Adrenal gland (tissue), 5 donors: ENCODE measurements at regions not wholly inside any gene's neighbourhood (a gene's known extent, or its start where the extent isn't known, plus 50 kb on each side); places are given as distances from the start of the nearest gene placed in this dataset.

Source experiments
- CTCF ChIP-seq, 6 experiments: fragments of 450-650 bp in 4 of 6; fragments of 200-600 bp in 2 of 6; sonication (generic) in 1 of 6; IDR thresholded peaks; 1 replicate in 5 of 6; 2 replicates in 1 of 6; pipeline versions ENCODE4 v1.5.1 to v1.8.0; 2016 to 2021; ENCODE audit warnings: antibody characterized with exemption in 6 of 6, mild to moderate bottlenecking in 2 of 6, moderate library complexity in 1 of 6
- POLR2A ChIP-seq, 2 donors: fragments of 450-650 bp; IDR thresholded peaks; one replicate each; pipeline ENCODE4 v1.6.1; 2017; ENCODE audit warnings: antibody characterized with exemption in 2 of 2, mild to moderate bottlenecking in 2 of 2, moderate library complexity in 1 of 2
- donor health status: DM: no; HTN: no; CAD: no.

GRCh38 chr7:138254444-138254843 is 178.2 kb downstream of the AKR1D1 start:
- TF ChIP-seq CTCF (IDR thresholded peaks at IDR 0.05) (no peak), POLR2A (IDR thresholded peaks at IDR 0.05) (no peak)
